T47D (cell line): ENCODE measurements at regions not wholly inside any gene's neighbourhood (a gene's known extent, or its start where the extent isn't known, plus 50 kb on each side); places are given as distances from the start of the nearest gene placed in this dataset.

Experiments
- DNase-seq, 2 experiments: peaks; one replicate each; pipeline versions ENCODE4 v3.0.0 to v3.0.0-alpha.2; 2011 to 2012; ENCODE audit warnings: low read depth in 1 of 2, low spot score in 1 of 2
- JUND ChIP-seq: IDR thresholded peaks from 2 replicates; pipeline ENCODE4 v1.6.1; 2012; ENCODE audit warnings: low read depth
- in situ Hi-C: cut with HindIII; loops from 2 replicates; pipeline ENCODE4 v1.10.0; 2016; ENCODE audit warnings: low sequenced_read_pairs, low pct_unique_long_range_greater_than_20kb

DNA sequence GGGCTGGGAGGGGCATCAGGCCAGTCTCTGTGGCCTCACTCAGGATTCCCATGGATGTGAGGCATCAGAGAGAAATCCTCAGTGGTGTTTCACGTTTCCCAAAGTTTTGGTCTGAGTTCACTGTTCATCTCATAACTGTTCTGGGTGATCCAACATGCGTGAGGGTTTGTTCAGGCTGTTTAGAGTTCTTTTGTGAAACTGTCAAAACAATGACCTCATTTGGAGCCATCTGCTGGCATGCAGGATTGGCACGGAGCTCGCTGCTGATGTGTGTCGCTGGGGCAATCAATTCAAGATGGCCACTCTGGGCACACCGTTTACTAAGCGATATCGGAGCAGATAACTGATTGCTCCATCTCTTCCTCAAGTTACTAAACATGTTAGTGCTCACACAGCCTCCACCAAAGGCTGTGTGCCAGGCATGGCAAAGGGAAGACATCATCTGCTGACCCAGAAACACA lies 365.6 kb downstream of the WDR11 start:
- in situ Hi-C loops = no loop called here
- no peak for DNase-seq
- no peak for TF ChIP-seq JUND

DNA sequence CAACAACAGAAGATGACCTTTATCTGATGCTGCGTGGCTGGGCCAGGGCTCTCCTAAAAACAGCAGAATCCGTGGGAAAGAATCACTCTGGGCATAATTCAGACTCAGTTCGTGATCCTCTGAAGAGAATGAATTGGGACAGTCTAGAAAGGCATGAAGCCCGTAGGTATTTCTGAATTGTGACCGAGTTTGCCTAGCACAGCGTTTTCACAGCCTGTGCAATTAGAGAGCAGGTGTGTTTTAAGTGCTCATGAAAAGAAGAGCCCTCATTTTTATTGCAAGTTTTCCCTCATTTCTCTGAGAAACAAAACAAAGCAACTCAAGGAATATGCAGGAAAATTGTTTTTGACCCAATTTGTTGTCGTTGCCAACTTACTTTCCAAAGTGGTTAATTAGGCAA lies 366.2 kb downstream of the WDR11 start:
- no peak for DNase-seq
- in situ Hi-C loops = no loop called here
- no peak for TF ChIP-seq JUND

DNA sequence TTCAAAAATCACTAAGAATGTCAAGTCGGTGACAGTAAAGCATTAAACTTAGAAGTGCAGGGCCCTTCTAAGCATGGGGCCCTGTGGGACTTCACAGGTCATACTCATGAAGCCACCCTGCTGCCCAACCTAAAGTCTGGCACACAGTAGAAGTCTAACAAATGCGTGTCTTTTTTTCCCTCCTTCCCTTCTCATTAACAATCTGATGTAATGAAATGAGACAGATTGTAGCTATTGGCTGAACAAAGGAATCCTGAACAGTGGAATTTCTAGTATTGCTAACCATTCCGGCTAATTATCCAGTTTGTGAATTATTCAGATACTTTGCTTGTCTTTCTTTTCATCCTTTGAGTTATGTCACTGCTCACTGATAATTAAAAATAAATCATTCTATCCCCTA lies 369.9 kb downstream of the WDR11 start:
- DNase-seq = no peak

DNA sequence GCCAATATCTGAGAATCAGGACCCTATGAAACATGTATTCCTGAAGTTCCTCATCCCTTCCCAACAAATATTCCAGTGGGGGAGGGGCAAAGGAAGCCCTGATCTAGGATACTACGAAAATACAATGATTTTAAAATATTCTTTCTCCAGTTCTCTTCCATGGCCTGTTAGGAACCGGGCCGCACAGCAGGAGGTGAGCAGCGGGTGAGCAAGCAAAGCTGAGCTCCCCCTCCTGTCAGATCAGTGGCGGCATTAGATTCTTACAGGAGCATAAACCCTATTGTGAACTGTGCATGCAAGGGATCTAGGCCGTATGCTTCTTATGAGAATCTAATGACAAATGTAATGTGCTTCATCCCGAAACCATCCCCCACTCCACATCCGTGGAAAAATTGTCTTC lies 370.8 kb downstream of the WDR11 start:
- no peak for DNase-seq
- no peak for TF ChIP-seq JUND
- in situ Hi-C loops = no loop called here

More for the DNA sequence above, 369.9 kb downstream of the WDR11 start:
- in situ Hi-C loops = no loop called here
- no peak for TF ChIP-seq JUND

DNA sequence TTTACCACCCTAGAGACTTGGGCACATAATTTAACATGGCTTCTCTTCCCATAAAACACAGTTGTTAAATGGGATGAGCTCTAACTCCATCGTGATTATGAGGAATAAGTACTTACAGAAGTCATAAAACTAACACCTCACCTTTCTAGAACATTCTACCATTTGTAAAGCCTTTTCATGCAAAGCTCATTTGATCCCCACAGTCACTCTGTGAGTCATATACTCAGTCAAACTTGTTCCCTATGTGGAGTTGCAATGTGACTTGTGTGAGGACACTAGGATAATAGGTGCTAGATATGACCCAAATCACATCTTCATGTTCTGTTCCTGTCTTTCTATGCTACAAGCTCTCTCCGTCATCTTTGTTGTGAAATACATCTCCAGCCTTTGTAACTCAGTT lies 371.7 kb downstream of the WDR11 start:
- TF ChIP-seq JUND = no peak
- in situ Hi-C loops = no loop called here

DNA sequence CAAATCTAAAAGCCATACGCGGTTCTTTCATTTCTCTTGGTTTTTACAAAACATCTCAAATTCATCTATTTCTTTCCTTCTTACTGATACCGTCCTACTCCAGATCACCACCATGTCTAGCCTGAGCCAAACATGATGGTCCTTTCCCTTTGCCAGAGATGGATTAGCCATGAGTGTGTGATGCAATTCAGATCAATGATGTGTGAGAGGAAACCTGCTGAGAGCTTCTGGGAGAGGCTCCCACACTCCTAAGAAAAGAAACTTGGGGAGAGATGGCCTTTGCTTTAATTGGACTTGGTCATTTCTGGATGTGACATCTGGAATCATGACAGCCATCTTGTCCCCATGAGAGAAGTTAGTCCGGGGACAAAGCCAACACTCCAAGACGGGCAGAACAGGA lies 367.2 kb downstream of the FGFR2 start:
- in situ Hi-C loops = no loop called here
- TF ChIP-seq JUND = no peak
- DNase-seq = no peak

More for the DNA sequence above, 371.7 kb downstream of the WDR11 start:
- DNase-seq = no peak

DNA sequence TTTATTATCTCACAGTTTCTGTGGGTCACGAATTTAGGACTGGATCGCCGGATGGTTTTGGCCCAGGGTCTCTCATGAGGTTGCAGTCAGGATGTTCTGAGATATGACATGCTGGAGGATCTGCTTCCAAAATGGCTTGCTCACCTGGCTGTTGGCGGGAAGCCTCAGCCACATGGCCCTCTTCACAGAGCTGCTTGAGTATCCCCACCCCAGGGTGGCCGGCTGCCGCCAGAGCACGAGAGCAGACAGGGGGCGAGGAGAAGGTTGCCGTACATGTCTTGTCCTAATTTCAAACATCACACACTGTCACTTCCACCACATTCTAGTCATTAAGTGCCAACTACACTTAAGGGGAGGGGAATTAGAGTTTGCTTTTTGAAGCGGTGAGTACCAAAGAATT lies 365.8 kb downstream of the FGFR2 start:
- in situ Hi-C loops = no loop called here
- no peak for DNase-seq
- TF ChIP-seq JUND = no peak

DNA sequence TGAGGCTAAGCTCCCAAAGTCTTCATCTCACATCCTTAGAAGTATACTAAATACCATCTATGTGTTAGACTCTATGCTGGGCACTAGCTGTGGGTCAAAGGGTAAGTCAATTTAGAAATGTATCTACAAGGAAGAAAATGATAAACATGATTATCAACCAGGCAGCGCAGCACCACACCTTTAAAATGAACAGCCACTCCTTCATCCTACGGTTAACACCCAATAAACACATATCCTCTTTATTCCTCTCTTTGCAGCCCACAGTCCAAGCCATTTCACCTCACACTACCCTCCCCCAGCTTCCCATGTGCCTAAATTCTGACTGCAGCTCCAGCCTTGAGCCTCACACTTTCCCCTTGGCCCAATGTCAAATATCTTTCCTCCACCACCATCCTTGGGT lies 362.6 kb downstream of the FGFR2 start:
- no peak for TF ChIP-seq JUND
- no peak for DNase-seq
- in situ Hi-C loops = no loop called here

DNA sequence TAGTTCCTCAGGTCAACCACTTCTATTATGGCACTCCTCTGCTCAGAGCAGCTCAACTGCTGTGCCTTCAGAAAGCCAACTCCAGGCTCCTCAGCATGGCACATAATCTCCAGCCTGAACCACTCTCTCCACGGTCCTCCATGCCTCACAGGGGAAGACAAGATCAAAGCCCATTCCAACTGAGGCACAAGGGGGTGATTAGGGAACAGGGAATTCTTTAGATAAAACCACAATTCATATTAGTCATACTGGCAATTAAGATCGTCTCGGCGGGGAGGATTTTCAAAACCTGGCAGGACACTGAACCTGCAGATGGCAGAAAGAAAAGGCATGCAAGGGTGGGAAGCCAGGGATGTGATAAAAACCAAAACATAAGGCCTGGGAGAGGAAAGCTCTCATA lies 361.6 kb downstream of the FGFR2 start:
- no peak for DNase-seq
- in situ Hi-C loops = no loop called here
- no peak for TF ChIP-seq JUND

DNA sequence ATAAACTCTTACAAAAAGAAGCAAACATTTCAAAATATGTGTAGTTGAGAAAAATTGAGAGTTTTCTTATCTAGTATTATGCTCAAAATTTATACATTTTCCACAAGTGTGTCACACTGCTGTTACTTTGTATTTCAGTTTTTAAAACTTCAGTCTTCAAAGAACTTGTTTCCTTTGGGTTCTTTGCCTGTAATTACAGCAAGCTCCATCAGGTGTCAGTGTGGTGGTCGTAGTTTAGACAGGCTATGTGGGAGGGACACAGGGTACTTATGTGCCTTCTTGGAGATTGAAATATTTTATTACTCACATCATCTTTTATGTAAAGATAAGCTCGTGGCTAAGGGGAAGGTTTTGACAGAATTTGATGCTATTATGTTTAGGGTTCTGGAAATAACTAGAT lies 360.5 kb downstream of the FGFR2 start:
- in situ Hi-C loops = no loop called here
- no peak for DNase-seq
- no peak for TF ChIP-seq JUND

DNA sequence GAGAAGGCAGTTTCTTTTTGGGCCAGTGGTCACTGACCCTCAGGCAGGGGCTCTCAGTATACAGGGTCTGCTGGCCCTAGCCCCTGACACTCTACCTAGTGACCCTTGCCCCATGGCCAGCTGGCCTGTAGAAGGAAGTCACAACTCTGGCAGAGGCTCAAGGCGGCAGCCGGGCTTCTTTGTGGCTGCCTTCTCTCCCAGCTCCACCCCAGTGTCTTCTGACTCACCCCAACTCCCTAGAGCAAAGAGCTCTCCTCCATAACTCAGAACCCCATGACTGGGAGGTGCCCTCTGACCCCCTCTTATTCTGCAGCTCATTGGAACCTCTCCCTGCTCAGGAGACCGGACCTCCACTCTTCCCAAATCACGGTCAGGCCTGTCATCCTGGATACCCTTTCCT lies 358.2 kb downstream of the FGFR2 start:
- in situ Hi-C loops = no loop called here
- no peak for TF ChIP-seq JUND
- no peak for DNase-seq

DNA sequence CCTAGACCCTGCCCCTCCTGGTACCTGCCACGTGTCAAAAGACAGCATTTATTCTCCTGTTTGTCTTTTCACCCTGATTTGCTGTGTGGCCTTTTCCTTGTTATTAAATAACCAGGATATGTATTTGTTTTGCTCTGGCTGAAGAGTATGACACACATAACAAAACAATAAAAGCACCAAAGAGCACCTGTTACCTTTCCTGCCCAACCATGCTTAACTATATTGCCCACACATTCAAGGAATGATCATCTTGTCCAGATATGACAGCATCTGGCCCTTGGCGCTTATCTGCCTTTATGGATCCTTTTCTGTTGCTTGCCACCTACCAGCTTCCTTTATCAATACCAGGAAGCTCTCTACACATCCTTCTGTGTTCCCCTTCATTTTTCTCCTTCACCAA lies 357.7 kb downstream of the FGFR2 start:
- TF ChIP-seq JUND = no peak
- DNase-seq = no peak
- in situ Hi-C loops = no loop called here

DNA sequence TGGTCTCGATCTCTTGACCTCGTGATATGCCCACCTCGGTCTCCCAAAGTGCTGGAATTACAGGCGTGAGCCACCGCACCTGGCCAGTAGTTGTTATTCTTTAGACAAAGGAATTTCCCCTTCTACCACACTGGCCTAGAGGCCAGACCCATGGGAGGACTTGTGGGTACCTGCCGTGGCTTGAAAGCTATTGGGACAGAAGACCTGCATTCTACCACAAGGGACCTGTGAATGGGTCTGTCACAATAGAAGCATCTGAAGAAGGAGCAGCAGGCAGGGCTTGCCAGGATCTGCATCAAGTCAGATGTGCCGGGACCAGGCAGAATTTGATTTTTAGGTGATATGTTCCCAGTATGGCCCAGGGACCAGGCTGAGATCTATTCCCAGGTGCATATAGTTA lies 356.9 kb downstream of the FGFR2 start:
- TF ChIP-seq JUND = no peak
- in situ Hi-C loops = no loop called here

DNA sequence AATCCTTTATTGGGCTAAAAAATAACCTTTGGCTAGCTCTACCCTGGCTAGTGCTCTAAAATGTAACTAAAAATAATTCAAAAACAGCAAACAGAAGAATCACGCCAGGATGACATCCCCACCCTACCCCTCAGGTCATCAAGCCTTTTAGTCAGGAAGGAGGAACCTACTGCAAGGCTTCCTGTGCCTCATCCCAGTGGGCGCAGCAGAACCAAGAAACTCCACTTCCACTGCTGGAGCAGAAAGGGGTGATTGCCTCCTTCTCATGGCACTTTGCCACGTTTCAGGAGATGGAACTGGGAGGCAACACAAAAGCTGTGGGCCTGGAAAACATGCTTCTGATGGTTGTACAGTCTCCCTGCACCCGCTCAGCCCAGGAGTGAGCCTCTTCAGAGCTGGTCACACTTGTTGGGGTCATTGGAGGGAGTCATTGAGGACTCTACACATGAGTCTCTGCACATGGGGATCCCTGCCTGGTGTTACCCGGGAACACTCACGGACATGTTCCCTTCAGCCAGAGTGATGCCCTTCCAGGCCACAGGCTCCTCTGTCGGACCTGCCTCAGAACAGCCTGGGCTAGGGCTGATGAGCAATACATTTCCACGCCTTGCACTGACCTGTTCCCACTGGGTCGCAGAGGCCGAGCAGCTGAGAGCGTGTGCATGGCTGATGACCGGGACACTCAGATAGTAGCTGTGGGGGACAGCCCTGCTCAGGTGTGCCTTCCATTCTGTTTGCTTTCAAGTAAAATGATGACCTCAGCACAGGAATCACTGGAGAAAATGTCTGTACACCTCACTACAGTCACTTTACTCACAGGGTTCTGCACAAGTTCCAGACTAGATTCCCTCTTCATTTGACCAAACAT lies 355.3 kb downstream of the FGFR2 start:
- in situ Hi-C loops = no loop called here
- no peak for DNase-seq
- TF ChIP-seq JUND = no peak

More for the DNA sequence above, 356.9 kb downstream of the FGFR2 start:
- no peak for DNase-seq
